ENCODE measurements at regions not wholly inside any gene's neighbourhood (a gene's known extent, or its start where the extent isn't known, plus 50 kb on each side); places are given as distances from the start of the nearest gene placed in this dataset.

- DNase-seq (ENCODE audit: low spot score): no peak
- intact Hi-C loops (cut with DNase I): no loop called here
Observed at GRCh38 chr4:100591161-100591876, 73.5 kb upstream of the EMCN start.

- intact Hi-C loops (cut with DNase I): no loop called here
- DNase-seq (ENCODE audit: low spot score): no peak
Observed at GRCh38 chr4:100590325-100590724, 72.5 kb upstream of the EMCN start.

DNA sequence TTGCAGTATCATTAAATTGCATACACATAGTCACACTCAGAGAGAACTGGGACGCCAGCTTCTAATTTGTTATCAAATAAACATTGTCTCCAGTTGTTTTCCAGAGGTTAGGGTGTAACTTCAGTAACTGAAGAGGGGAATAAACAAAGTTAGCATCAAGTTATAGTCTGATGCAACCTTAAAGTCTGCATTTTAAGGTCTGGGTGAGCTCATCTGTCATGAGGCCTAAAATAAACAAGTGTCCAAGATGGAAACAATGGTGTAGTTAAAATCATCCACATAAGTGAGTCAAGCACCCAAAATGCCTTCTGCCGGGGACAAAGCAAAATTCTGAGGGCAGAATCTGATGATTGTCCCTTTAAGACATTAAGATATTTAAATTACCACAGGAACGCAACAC lies 70.3 kb upstream of the EMCN start:
- intact Hi-C loops (cut with DNase I): no loop called here
- DNase-seq (ENCODE audit: low spot score): no peak

- DNase-seq (ENCODE audit: low spot score): no peak
- intact Hi-C loops (cut with DNase I): no loop called here
Observed at GRCh38 chr4:100582146-100582545, 64.3 kb upstream of the EMCN start.

- intact Hi-C loops (cut with DNase I): no loop called here
- no peak for DNase-seq (ENCODE audit: low spot score)
Observed at GRCh38 chr4:100581337-100581736, 63.5 kb upstream of the EMCN start.

DNA sequence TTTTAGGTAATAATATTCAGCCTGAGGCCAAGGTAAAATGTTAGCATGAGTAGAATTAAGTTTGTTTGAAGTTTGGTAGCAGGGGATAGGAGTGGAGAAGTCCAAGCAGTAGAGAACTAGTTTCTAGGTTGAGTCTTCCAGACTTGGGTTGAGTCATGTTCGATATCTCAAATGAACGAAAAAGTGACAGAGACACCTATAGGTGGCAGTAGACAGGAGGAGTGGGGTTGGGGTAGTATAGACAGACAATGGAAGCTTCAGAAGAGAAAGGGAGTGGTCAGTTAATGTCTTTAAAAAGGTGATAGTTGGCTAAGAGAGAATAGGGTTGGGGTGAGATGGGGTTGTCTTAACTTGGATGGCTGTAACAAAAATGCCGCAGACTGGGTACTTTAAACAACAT lies 58.7 kb upstream of the EMCN start:
- no peak for DNase-seq (ENCODE audit: low spot score)
- intact Hi-C loops (cut with DNase I): no loop called here

GRCh38 chr4:100574607-100575006 lies 56.8 kb upstream of the EMCN start:
- no peak for DNase-seq (ENCODE audit: low spot score)
- intact Hi-C loops (cut with DNase I): no loop called here

DNA sequence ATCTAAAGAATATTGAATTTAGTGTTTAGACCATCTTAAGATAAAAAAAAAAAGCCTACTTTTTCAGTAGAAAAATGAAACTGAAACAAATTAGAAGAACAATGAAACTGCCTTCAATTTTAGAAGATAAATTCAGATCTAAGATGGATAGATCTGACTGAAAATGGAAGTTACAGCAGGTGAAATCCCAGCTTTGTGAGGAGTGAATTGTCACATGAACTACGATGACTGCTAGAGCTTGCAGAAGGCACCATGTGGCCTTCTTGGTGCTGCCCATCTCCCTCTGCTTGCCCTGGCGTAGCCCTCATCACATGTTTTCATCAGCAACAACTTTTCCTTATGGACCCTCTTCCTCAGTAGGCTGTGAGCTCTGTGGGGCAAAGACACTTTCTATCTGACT lies 51.4 kb upstream of the EMCN start:
- DNase-seq (ENCODE audit: low spot score): no peak
- intact Hi-C loops (cut with DNase I): loop anchor here in 1 of 2 donors (2.0 kb wide), 1 partner anchor 38 kb away; no protein-coding TSS in a partner anchor
